ENCODE measurements at regions not wholly inside any gene's neighbourhood (a gene's known extent, or its start where the extent isn't known, plus 50 kb on each side); places are given as distances from the start of the nearest gene placed in this dataset.

- no peak for DNase-seq (ENCODE audit: low spot score)
- Histone ChIP-seq H2AFZ (ENCODE audit: low read length) (no peak overlapping the region), H4K20me1 (ENCODE audit: insufficient read depth, low read length) (no peaks in the 10 kb centered on the region), H3K4me3 (replicated peaks in 1 of 3; ENCODE audit: insufficient read depth in 1 of 3, low read depth in 2 of 3, low read length in 3 of 3) (no peak overlapping the region), H3K36me3 (replicated peaks in 1 of 2; ENCODE audit: control insufficient read depth in 1 of 2, insufficient read depth in 2 of 2, low read length in 2 of 2) (no peaks in the 10 kb centered on the region), H3K9me3 (ENCODE audit: low read length) (peaks cover 19% of the 10 kb centered on the region; the same call in 1 of the 2 replicates), H3K79me2 (ENCODE audit: insufficient read depth, low read length) (no peaks in the 10 kb centered on the region), H3K4me2 (ENCODE audit: low read depth, low read length) (no peak overlapping the region), H3K9ac (ENCODE audit: insufficient read depth, low read depth, low read length) (no peak overlapping the region), H3K4me1 (ENCODE audit: insufficient read depth, low read length) (no peaks in the 10 kb centered on the region), H3K27me3 (ENCODE audit: control insufficient read depth in 1 of 2, insufficient read depth in 2 of 2, low read length in 2 of 2) (no peaks in the 10 kb centered on the region), H3K27ac (ENCODE audit: extremely low read length, insufficient read depth, low read length) (no peak overlapping the region)
- in situ Hi-C loops (cut with HindIII; ENCODE audit: extremely low pct_ligation_motif_present, low pct_unique_long_range_greater_than_20kb) (no loop called here), intact Hi-C loops (cut with micrococcal nuclease; ENCODE audit: unreplicated experiment) (no loop called here)
- ChIA-PET CTCF (ENCODE audit: low intra/inter-chr PET ratio, low total read pairs) (no interaction called here), POLR2A (no interaction called here)
- ATAC-seq = no peak
- TF ChIP-seq ETV5 (CRISPR knock-in tag; IDR thresholded peaks at IDR 0.05; ENCODE audit: borderline replicate concordance) (no peak), ETS1 (CRISPR knock-in tag; IDR thresholded peaks at IDR 0.05) (no peak), FOXK1 (CRISPR knock-in tag; IDR thresholded peaks at IDR 0.05; ENCODE audit: borderline replicate concordance, low read depth) (no peak), ZNF136 (CRISPR knock-in tag; IDR thresholded peaks at IDR 0.05; ENCODE audit: low read depth) (no peak), ZBTB40 (IDR thresholded peaks at IDR 0.05) (no peak), ZBTB40 (CRISPR knock-in tag; IDR thresholded peaks at IDR 0.05) (no peak), ARHGAP35 (CRISPR knock-in tag; IDR thresholded peaks at IDR 0.05; ENCODE audit: borderline replicate concordance) (no peak), ZFX (CRISPR knock-in tag; IDR thresholded peaks at IDR 0.05; ENCODE audit: low read depth) (no peak)
- FAIRE-seq = no peak
- WGBS (ENCODE audit: low lambda C conversion rate) = 11% methylated on average over 3 of the region's 3 CpGs
- BruUV-seq (replicated peaks) = no TSS peak
Measured at GRCh38 chr16:17585449-17586074, 114.8 kb upstream of the XYLT1 start.

Data from HepG2 (cell line).